Immature natural killer cell (primary cell): ENCODE measurements at regions not wholly inside any gene's neighbourhood (a gene's known extent, or its start where the extent isn't known, plus 50 kb on each side); places are given as distances from the start of the nearest gene placed in this dataset.
"Not testable (repeated sequence)": the region's sequence is repeated elsewhere in the genome, so short reads cannot be mapped to it uniquely, and the experiment has no call there.

Experiments
- DNase-seq, 3 donors: peaks; one replicate each; pipeline ENCODE4 v3.0.0; 2022; ENCODE audit warnings: mixed read lengths in 1 of 3
- H3K27ac Mint-ChIP-seq, 6 donors: one replicate each; pipeline ENCODE4 v1.8.0; 2020; ENCODE audit warnings: mixed read lengths in 6 of 6, mild to moderate bottlenecking in 5 of 6, inconsistent platforms in 4 of 6, moderate library complexity in 3 of 6
- H3K27me3 Mint-ChIP-seq, 3 donors: one replicate each; pipeline ENCODE4 v1.8.0; 2020 to 2021; ENCODE audit warnings: low read depth in 3 of 3, mild to moderate bottlenecking in 3 of 3, mixed read lengths in 3 of 3, moderate library complexity in 3 of 3, inconsistent platforms in 1 of 3
- H3K36me3 Mint-ChIP-seq, 3 donors: one replicate each; pipeline ENCODE4 v1.8.0; 2020; ENCODE audit warnings: mixed read lengths in 3 of 3, inconsistent platforms in 2 of 3, mild to moderate bottlenecking in 2 of 3
- H3K4me1 Mint-ChIP-seq, 2 donors: one replicate each; pipeline ENCODE4 v1.8.0; 2020; ENCODE audit warnings: inconsistent platforms in 2 of 2, mild to moderate bottlenecking in 2 of 2, mixed read lengths in 2 of 2, moderate library complexity in 1 of 2
- H3K4me3 Mint-ChIP-seq, 5 donors: one replicate each; pipeline ENCODE4 v1.8.0; 2020; ENCODE audit warnings: mild to moderate bottlenecking in 5 of 5, mixed read lengths in 5 of 5, inconsistent platforms in 3 of 5, moderate library complexity in 3 of 5
- H3K9me3 Mint-ChIP-seq, 6 donors: one replicate each; pipeline ENCODE4 v1.8.0; 2020; ENCODE audit warnings: mild to moderate bottlenecking in 6 of 6, mixed read lengths in 6 of 6, inconsistent platforms in 4 of 6, moderate library complexity in 3 of 6

- no peak overlapping the region for H3K27ac Mint-ChIP-seq
- no peaks in the 10 kb centered on the region for H3K9me3 Mint-ChIP-seq
- H3K27me3 Mint-ChIP-seq = peaks cover 0 to 6% (median 4%) of the 10 kb centered on the region in 3 donors
- H3K4me3 Mint-ChIP-seq = no peak overlapping the region
- DNase-seq = no peak
- H3K36me3 Mint-ChIP-seq = no peaks in the 10 kb centered on the region
- no peaks in the 10 kb centered on the region for H3K4me1 Mint-ChIP-seq
Measured at GRCh38 chr18:60020107-60020925, 120.5 kb downstream of the PMAIP1 start.

GRCh38 chr18:60019463-60019840 is 119.7 kb downstream of the PMAIP1 start:
- Mint-ChIP-seq H3K27me3 (peaks cover 0 to 6% (median 4%) of the 10 kb centered on the region in 3 donors), H3K4me1 (no peaks in the 10 kb centered on the region), H3K4me3 (no peak overlapping the region), H3K27ac (no peak overlapping the region), H3K9me3 (no peaks in the 10 kb centered on the region), H3K36me3 (no peaks in the 10 kb centered on the region)
- DNase-seq = no peak

- H3K27ac Mint-ChIP-seq = no peak overlapping the region
- H3K4me1 Mint-ChIP-seq = no peaks in the 10 kb centered on the region
- no peak for DNase-seq
- peaks cover 4 to 10% (median 5%) of the 10 kb centered on the region in 3 donors for H3K27me3 Mint-ChIP-seq
- H3K36me3 Mint-ChIP-seq = no peaks in the 10 kb centered on the region
- no peak overlapping the region for H3K4me3 Mint-ChIP-seq
- H3K9me3 Mint-ChIP-seq = no peaks in the 10 kb centered on the region
Measured at GRCh38 chr18:60018618-60019462, 119.0 kb downstream of the PMAIP1 start.

GRCh38 chr18:60018134-60018533 is 118.3 kb downstream of the PMAIP1 start:
- H3K36me3 Mint-ChIP-seq, H3K27me3 Mint-ChIP-seq, DNase-seq, H3K4me3 Mint-ChIP-seq, H3K9me3 Mint-ChIP-seq, H3K27ac Mint-ChIP-seq, H3K4me1 Mint-ChIP-seq: not testable (repeated sequence)

GRCh38 chr18:60017371-60017770 is 117.6 kb downstream of the PMAIP1 start:
- H3K4me1 Mint-ChIP-seq = no peaks in the 10 kb centered on the region
- H3K36me3 Mint-ChIP-seq = no peaks in the 10 kb centered on the region
- DNase-seq = no peak
- H3K9me3 Mint-ChIP-seq = no peaks in the 10 kb centered on the region
- H3K27me3 Mint-ChIP-seq = peaks cover 3 to 10% (median 8%) of the 10 kb centered on the region in 3 donors
- no peak overlapping the region for H3K4me3 Mint-ChIP-seq
- H3K27ac Mint-ChIP-seq = no peak overlapping the region

GRCh38 chr18:60015826-60016225 is 116.0 kb downstream of the PMAIP1 start:
- not testable (repeated sequence) for H3K27ac Mint-ChIP-seq, DNase-seq, H3K9me3 Mint-ChIP-seq, H3K36me3 Mint-ChIP-seq, H3K4me1 Mint-ChIP-seq, H3K4me3 Mint-ChIP-seq
- H3K27me3 Mint-ChIP-seq = peaks cover 3 to 12% (median 12%) of the 10 kb centered on the region in 3 donors

- not testable (repeated sequence) for H3K27ac Mint-ChIP-seq, H3K4me1 Mint-ChIP-seq, H3K4me3 Mint-ChIP-seq, H3K9me3 Mint-ChIP-seq, H3K36me3 Mint-ChIP-seq, DNase-seq
- H3K27me3 Mint-ChIP-seq = peaks cover 1 to 17% (median 10%) of the 10 kb centered on the region in 3 donors
Measured at GRCh38 chr18:60013148-60013547, 113.4 kb downstream of the PMAIP1 start.

- no peak for DNase-seq
- H3K4me3 Mint-ChIP-seq = no peak overlapping the region
- H3K36me3 Mint-ChIP-seq = no peaks in the 10 kb centered on the region
- H3K9me3 Mint-ChIP-seq = peaks cover 0 to 7% (median 0%) of the 10 kb centered on the region in 6 donors
- no peak overlapping the region for H3K27ac Mint-ChIP-seq
- H3K4me1 Mint-ChIP-seq = no peaks in the 10 kb centered on the region
- H3K27me3 Mint-ChIP-seq = peaks cover 2 to 19% (median 7%) of the 10 kb centered on the region in 3 donors
Measured at GRCh38 chr18:60010984-60011383, 111.2 kb downstream of the PMAIP1 start.

GRCh38 chr18:60010513-60010912 is 110.7 kb downstream of the PMAIP1 start:
- no peaks in the 10 kb centered on the region for H3K4me1 Mint-ChIP-seq
- H3K27me3 Mint-ChIP-seq = peaks cover 5 to 19% (median 7%) of the 10 kb centered on the region in 3 donors
- H3K36me3 Mint-ChIP-seq = no peaks in the 10 kb centered on the region
- H3K4me3 Mint-ChIP-seq = no peak overlapping the region
- peaks cover 0 to 9% (median 0%) of the 10 kb centered on the region in 6 donors for H3K9me3 Mint-ChIP-seq
- no peak for DNase-seq
- no peak overlapping the region for H3K27ac Mint-ChIP-seq

GRCh38 chr18:60007661-60008060 is 107.9 kb downstream of the PMAIP1 start:
- H3K36me3 Mint-ChIP-seq = no peaks in the 10 kb centered on the region

GRCh38 chr18:60003610-60004185 is 103.9 kb downstream of the PMAIP1 start:
- peaks cover 0 to 7% (median 0%) of the 10 kb centered on the region in 6 donors for H3K9me3 Mint-ChIP-seq
- no peaks in the 10 kb centered on the region for H3K4me1 Mint-ChIP-seq
- no peak overlapping the region for H3K4me3 Mint-ChIP-seq
- no peak overlapping the region for H3K27ac Mint-ChIP-seq
- no peaks in the 10 kb centered on the region for H3K36me3 Mint-ChIP-seq
- no peak for DNase-seq
- peaks cover 4 to 21% (median 11%) of the 10 kb centered on the region in 3 donors for H3K27me3 Mint-ChIP-seq

More at GRCh38 chr18:60007661-60008060, 107.9 kb downstream of the PMAIP1 start:
- Mint-ChIP-seq H3K27me3 (peaks cover 4 to 12% (median 6%) of the 10 kb centered on the region in 3 donors), H3K9me3 (peaks cover 0 to 9% (median 0%) of the 10 kb centered on the region in 6 donors), H3K4me1 (no peaks in the 10 kb centered on the region), H3K27ac (no peak overlapping the region), H3K4me3 (no peak overlapping the region)
- DNase-seq = no peak

GRCh38 chr18:59996370-59996966 is 96.7 kb downstream of the PMAIP1 start:
- no peak for DNase-seq
- no peaks in the 10 kb centered on the region for H3K4me1 Mint-ChIP-seq

GRCh38 chr18:59994357-59994756 is 94.6 kb downstream of the PMAIP1 start:
- DNase-seq = no peak
- H3K27me3 Mint-ChIP-seq = peaks cover 3 to 6% (median 6%) of the 10 kb centered on the region in 3 donors
- no peaks in the 10 kb centered on the region for H3K9me3 Mint-ChIP-seq

More at GRCh38 chr18:59996370-59996966, 96.7 kb downstream of the PMAIP1 start:
- H3K27ac Mint-ChIP-seq = no peak overlapping the region
- no peak overlapping the region for H3K4me3 Mint-ChIP-seq
- H3K27me3 Mint-ChIP-seq = peaks cover 6 to 11% (median 6%) of the 10 kb centered on the region in 3 donors
- H3K9me3 Mint-ChIP-seq = no peaks in the 10 kb centered on the region
- H3K36me3 Mint-ChIP-seq = no peaks in the 10 kb centered on the region

More at GRCh38 chr18:59994357-59994756, 94.6 kb downstream of the PMAIP1 start:
- H3K4me1 Mint-ChIP-seq = no peaks in the 10 kb centered on the region
- H3K4me3 Mint-ChIP-seq = no peak overlapping the region
- no peaks in the 10 kb centered on the region for H3K36me3 Mint-ChIP-seq
- H3K27ac Mint-ChIP-seq = no peak overlapping the region
